ENCODE measurements at regions not wholly inside any gene's neighbourhood (a gene's known extent, or its start where the extent isn't known, plus 50 kb on each side); places are given as distances from the start of the nearest gene placed in this dataset.

DNA sequence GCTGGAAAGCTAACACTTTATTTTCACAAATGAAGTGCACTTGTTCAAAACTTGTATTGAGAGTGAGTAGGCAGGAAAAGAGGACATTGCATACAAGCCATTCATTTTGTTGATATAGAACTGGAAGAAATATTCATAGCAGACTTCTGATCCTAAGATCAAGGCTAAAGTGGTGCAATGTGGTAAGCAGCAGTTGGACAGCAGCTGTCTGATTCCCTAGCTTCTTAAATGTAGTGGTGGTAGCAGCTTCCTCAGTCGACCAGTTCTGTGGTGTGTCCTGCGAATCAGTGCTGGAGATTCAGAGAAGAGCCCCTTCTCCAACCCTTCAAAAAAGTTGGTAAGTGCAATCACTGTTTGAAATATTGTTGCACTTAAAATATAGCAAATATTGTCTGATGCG, 281.7 kb upstream of the GJE1 start:
- TF ChIP-seq, protein P1, sequence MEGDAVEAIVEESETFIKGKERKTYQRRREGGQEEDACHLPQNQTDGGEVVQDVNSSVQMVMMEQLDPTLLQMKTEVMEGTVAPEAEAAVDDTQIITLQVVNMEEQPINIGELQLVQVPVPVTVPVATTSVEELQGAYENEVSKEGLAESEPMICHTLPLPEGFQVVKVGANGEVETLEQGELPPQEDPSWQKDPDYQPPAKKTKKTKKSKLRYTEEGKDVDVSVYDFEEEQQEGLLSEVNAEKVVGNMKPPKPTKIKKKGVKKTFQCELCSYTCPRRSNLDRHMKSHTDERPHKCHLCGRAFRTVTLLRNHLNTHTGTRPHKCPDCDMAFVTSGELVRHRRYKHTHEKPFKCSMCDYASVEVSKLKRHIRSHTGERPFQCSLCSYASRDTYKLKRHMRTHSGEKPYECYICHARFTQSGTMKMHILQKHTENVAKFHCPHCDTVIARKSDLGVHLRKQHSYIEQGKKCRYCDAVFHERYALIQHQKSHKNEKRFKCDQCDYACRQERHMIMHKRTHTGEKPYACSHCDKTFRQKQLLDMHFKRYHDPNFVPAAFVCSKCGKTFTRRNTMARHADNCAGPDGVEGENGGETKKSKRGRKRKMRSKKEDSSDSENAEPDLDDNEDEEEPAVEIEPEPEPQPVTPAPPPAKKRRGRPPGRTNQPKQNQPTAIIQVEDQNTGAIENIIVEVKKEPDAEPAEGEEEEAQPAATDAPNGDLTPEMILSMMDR (conservative IDR thresholded peaks at IDR 0.05) = no peak
- TF ChIP-seq EZH2 (IDR thresholded peaks at IDR 0.05; ENCODE audit: low read depth) = no peak

All from PC-9 (cell line).